B cell (primary cell): ENCODE measurements at regions not wholly inside any gene's neighbourhood (a gene's known extent, or its start where the extent isn't known, plus 50 kb on each side); places are given as distances from the start of the nearest gene placed in this dataset.

Source experiments
- CTCF ChIP-seq: fragments of 200-600 bp; IDR thresholded peaks from one replicate; pipeline ENCODE4 v1.8.0; 2022; ENCODE audit warnings: antibody characterized with exemption, mild to moderate bottlenecking
- EZH2 ChIP-seq: IDR thresholded peaks from 2 replicates; pipeline ENCODE4 v1.6.1; 2012; ENCODE audit warnings: borderline replicate concordance, low read depth, mild to moderate bottlenecking, moderate library complexity, low read length; ENCODE audit not compliant: insufficient read depth, poor library complexity, severe bottlenecking

- TF ChIP-seq CTCF (no peak), EZH2 (no peak)
These were observed 211.3 kb downstream of the ENGASE start for GRCh38 chr17:79285973-79286372.
